ENCODE measurements at regions not wholly inside any gene's neighbourhood (a gene's known extent, or its start where the extent isn't known, plus 50 kb on each side); places are given as distances from the start of the nearest gene placed in this dataset.
"Not testable (repeated sequence)": the region's sequence is repeated elsewhere in the genome, so short reads cannot be mapped to it uniquely, and the experiment has no call there.

GRCh38 chr15:95202569-95203349, 971.4 kb downstream of the MCTP2 start:
- DNase-seq: no peak

- no peak for DNase-seq
Measured at GRCh38 chr15:95205077-95205476, 973.7 kb downstream of the MCTP2 start.

DNA sequence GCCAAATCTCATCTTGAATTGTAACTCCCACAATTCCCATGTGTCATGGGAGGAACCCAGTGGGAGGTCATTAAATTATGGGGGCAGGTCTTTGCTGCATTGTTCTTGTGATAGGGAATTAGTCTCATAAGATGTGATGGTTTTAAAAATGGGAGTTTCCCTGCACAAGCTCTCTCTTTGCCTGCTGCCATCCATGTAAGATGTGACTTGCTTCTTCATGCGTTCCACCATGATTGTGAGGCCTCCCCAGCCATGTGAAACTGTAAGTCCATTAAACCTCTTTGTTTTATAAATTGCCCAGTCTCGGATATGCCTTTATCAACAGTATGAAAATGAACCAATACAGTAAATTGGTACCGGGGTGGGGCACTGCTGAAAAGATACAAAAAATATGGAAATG, 974.5 kb downstream of the MCTP2 start:
- not testable (repeated sequence) for DNase-seq

- no peak for DNase-seq
Measured at GRCh38 chr15:95208071-95208470, 976.7 kb downstream of the MCTP2 start.

DNA sequence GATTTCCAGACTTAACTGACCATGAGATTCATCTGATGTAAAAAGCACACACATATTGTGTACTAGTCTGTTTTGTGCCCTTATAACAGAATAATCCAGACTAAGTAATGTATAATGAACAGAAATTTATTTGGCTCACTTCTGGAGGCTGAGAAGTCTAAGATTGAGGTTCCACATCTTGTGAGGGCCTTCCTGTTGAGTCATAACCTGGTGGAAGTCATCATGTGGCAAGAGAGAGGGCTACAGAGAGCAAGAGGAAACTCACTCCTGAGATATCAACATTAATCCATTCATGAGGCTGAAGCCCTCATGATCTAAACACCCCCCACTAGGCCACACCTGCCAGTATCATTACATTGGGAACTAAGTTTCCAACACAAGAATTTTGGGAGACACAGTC, 977.6 kb downstream of the MCTP2 start:
- no peak for DNase-seq

DNA sequence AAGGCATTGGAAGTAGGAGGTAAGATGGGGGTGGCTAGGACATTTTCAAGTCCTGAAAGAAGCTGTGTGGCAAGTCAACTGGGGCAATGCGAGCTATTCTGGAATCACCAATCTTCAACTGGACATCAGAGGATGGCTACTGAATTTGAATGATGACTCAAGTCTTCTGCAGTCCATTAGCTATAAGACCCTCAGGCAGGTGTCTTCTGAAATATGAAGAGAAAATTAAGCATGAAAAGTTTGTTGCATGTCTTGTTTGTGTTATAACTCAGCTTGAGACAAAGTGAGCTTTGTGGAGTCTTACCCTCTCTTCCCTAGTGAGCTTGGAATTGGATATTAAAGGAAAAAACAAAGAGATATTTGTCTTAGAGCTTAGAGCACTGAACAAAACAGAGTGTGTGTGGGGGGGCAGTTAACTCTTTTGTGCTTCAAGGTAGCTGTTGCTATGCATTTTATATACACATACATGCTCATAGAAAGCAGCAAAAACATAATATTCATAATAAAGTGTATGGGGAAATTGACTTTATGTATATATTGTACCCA, 979.1 kb downstream of the MCTP2 start:
- DNase-seq: no peak

- DNase-seq: no peak
Measured at GRCh38 chr15:95215017-95215416, 983.7 kb downstream of the MCTP2 start.

- no peak for DNase-seq
Measured at GRCh38 chr15:95226835-95227234, 995.5 kb downstream of the MCTP2 start.

DNA sequence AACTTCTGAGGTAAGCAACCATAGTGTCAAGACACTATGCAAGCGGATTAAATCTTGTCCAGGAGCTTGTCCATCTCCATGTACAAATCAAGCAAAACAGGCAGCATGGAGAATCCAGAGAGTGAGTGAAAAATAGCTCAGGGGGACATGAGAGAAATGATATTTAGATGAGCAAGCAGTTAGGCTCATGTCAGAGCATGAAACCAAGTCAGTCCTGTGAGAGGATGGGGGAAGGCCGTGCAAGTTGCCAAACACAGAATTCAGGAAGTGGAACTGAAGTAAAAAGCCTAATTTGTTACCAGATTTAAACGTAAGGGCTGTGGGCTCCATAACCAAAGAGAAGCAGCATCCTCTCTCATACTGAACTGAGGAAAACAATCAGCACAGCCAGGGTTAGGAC, 995.9 kb downstream of the MCTP2 start:
- DNase-seq: no peak

DNA sequence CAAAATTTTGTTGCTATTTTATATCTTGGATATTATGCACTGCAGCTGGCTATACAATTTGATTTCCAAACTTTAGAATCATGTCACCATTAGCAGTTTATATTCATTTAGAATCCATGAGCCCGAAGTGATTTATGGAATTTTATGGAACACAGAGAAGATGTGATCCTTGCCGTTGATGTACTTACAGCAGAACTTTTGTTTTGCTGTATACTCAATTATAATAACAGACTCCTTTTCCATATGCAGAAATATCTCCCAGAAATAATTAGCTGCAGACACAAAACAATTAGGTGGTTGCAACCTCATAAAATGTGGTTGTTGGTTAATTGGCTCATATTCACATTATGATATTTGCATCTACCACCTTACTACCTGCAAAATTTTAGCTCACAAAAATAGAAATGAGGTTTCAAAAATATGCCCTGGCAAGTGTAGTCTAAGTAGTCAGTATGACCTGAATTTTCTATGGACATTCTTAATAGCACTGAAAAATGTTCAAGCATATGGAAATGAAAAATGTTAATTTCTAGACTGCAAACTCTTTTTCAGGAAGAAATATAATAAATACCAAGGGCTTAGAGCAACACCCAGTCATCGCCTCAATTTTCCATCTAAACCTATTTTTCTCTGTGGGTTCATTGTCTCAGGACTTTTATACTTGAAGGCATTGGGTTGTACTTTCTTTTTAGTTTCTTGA, 997.6 kb downstream of the MCTP2 start:
- DNase-seq: no peak

DNA sequence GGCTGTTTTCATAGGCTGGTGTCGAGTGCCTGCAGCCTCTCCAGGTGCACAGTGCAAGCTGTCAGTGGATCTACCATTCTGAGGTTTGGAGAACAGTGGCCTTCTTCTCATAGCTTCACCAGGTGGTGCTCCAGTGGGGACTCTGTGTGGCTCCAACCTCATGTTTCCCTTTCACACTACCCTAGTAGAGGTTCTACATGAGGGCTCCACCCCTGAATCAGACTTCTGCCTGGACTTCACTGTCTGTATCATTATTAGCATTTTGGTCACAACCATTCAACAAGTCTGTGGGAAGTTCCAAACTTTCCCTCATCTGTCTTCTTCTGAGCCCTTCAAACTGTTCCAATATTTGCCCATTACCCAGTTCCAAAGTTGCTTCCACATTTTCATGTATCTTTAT, 1003.7 kb downstream of the MCTP2 start:
- DNase-seq: no peak

GRCh38 chr15:95247071-95247984, 1016.0 kb downstream of the MCTP2 start:
- no peak for DNase-seq

GRCh38 chr15:95249524-95249923, 1018.2 kb downstream of the MCTP2 start:
- DNase-seq: no peak

- DNase-seq: no peak
Measured at GRCh38 chr15:95252404-95252803, 1021.0 kb downstream of the MCTP2 start.

DNA sequence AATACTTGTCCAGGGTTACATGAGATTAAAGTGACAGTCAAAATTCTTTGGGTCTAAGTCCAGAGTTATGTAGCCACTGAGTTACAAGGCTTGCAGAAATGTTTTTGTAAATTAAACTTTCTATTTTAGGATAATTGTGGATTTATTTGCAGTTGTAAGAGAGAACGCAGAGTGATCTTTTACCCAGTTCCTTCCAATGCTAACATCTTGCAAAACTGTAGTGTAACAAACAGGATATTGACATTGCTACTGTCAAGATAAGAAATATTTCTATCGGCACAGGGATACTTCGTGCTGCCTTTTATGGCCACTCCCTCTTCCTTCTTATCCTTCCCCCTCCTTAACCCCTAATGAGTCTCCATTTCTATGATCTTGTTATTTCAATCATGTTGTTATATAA, 1022.9 kb downstream of the MCTP2 start:
- DNase-seq: no peak

- peak; percentile 20 for DNase-seq
Measured at GRCh38 chr15:95259513-95259912, 1028.2 kb downstream of the MCTP2 start.

DNA sequence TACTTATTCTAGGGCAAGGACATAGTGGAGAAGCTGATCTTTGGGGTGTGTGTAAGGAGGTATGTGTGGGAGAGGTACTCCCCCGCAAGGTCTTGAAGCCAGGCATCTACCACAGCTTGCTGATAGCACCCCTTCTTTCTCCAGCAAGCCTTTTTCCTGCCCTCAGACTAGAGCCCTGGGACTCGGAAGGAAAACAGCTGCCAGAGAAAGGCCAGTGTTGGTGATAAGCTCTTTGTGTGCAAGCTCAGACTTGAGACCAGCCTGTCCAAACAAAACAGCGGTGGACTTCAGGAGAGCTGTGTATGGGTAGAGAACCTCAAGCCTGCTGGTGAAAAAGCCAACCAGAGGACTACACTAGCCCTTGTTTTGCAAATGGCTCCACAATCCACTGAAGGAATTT, 1028.6 kb downstream of the MCTP2 start:
- DNase-seq: no peak

GRCh38 chr15:95260856-95261255, 1029.5 kb downstream of the MCTP2 start:
- no peak for DNase-seq

- DNase-seq: no peak
Measured at GRCh38 chr15:95261546-95261945, 1030.2 kb downstream of the MCTP2 start.

DNA sequence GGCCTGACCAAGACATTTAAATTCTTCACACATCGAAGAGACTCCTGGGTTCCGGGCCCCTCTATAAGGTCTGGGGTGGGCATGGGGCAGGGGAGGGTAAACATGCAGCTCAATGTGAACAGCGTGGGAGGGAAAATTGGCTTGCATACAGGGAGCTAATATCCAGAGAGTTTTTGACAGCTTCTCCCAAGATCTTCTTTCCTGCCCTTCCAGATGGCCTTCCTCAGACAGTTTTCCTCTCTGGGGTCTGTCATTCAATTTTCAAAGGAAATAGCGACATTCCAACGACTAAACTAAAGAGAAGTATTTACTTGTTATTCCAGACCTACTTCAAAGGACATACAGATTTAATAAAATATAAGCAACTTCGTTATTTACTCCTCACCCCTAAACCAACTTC, 1030.6 kb downstream of the MCTP2 start:
- DNase-seq: no peak

DNA sequence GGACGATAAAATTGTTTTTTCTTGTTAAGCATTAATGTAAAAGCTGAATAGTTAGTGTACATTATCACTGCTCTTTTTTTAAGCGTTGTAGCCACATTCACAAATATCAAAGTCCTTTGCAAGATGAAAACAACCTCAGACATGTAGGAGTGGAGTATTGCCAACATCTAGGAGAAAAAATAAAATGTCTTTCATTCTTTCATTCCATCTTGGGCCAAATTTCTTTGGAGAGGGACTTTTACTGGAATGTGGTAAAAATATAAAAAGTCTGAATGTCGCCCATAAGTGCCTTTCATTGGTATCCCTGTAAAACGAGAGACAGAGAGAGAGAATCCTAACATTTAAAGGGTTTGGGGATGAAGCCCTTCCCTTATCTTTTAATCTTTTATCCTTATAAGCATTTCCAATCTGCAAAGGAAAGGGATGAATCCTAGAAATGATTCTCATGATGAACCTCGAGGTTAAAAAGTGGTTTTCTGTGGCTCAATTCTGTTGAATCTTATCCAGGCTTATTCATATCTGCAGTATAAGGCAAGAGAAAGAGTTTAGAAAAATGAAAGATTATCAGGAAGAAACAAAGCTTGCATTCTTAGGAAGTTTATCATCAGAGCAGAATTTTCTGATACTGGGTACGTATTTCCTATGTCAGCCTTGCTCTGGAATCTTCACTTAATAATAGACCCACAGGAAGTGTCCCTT, 1031.7 kb downstream of the MCTP2 start:
- no peak for DNase-seq

GRCh38 chr15:95263751-95264150, 1032.4 kb downstream of the MCTP2 start:
- no peak for DNase-seq

All from stimulated activated CD4-positive, alpha-beta T cell treated with anti-CD3 and anti-CD28 coated beads, Interleukin-4, amount 100 ng/mL, for 1 hour (primary cell).